DOHH2 (cell line): ENCODE measurements at regions not wholly inside any gene's neighbourhood (a gene's known extent, or its start where the extent isn't known, plus 50 kb on each side); places are given as distances from the start of the nearest gene placed in this dataset.

Experiments used
- H3F3A ChIP-seq: fragments of 200-600 bp; sonication (generic), shearing (Covaris generic); 2 replicates; pipeline ENCODE4 v1.6.0; 2016; ENCODE audit warnings: antibody characterized with exemption, mild to moderate bottlenecking; ENCODE audit not compliant: control insufficient read depth, insufficient read depth
- H3K27ac ChIP-seq: fragments of 200-600 bp; sonication (generic); 2 replicates; pipeline ENCODE4 v1.5.1; 2014; ENCODE audit warnings: low read depth, mild to moderate bottlenecking, low read length, moderate library complexity
- H3K27me3 ChIP-seq: fragments of 200-600 bp; sonication (generic); 2 replicates; pipeline ENCODE4 v1.6.1; 2014; ENCODE audit warnings: mild to moderate bottlenecking, low read length, mixed read lengths; ENCODE audit not compliant: control insufficient read depth
- H3K36me3 ChIP-seq: fragments of 200-600 bp; sonication (generic); 2 replicates; pipeline ENCODE4 v1.6.1; 2014; ENCODE audit warnings: mild to moderate bottlenecking, low read length, moderate library complexity, mixed read lengths; ENCODE audit not compliant: control insufficient read depth
- H3K4me1 ChIP-seq: fragments of 200-600 bp; sonication (generic); 2 replicates; pipeline ENCODE4 v1.6.1; 2014; ENCODE audit warnings: mild to moderate bottlenecking, low read length, mixed read lengths; ENCODE audit not compliant: control insufficient read depth
- H3K4me2 ChIP-seq: fragments of 200-600 bp; sonication (generic); 2 replicates; pipeline ENCODE4 v1.6.0; 2014; ENCODE audit warnings: mild to moderate bottlenecking, low read length, moderate library complexity
- H3K4me3 ChIP-seq: fragments of 200-600 bp; sonication (generic); 2 replicates; pipeline ENCODE4 v1.5.1; 2014; ENCODE audit warnings: mild to moderate bottlenecking, low read length, mixed read lengths
- H3K79me2 ChIP-seq: fragments of 200-600 bp; sonication (generic); 2 replicates; pipeline ENCODE4 v1.6.1; 2014; ENCODE audit warnings: mild to moderate bottlenecking, low read length, mixed read lengths; ENCODE audit not compliant: control insufficient read depth
- H3K9me2 ChIP-seq: fragments of 200-600 bp; sonication (generic); replicated peaks from 2 replicates; pipeline ENCODE4 v1.6.1; 2014; ENCODE audit warnings: mild to moderate bottlenecking, low read length, mixed read lengths; ENCODE audit not compliant: control insufficient read depth
- H3K9me3 ChIP-seq: fragments of 200-600 bp; sonication (generic); 2 replicates; pipeline ENCODE4 v1.6.1; 2014; ENCODE audit warnings: antibody characterized with exemption, low read length, mixed read lengths; ENCODE audit not compliant: control insufficient read depth, insufficient read depth
- H4K20me1 ChIP-seq: fragments of 200-600 bp; sonication (generic); 2 replicates; pipeline ENCODE4 v1.6.0; 2014; ENCODE audit warnings: low read depth, mild to moderate bottlenecking, antibody characterized with exemption, low read length, moderate library complexity; ENCODE audit not compliant: control insufficient read depth, insufficient read depth
- EZH2phosphoT487 ChIP-seq: fragments of 200-600 bp; sonication (generic); IDR thresholded peaks from 2 replicates; pipeline ENCODE4 v1.6.1; 2017; ENCODE audit warnings: borderline replicate concordance, mild to moderate bottlenecking, antibody characterized with exemption, low read length, moderate library complexity, mixed read lengths
- TF ChIP-seq, protein P1 (sequence below): fragments of 200-600 bp; sonication (generic); IDR thresholded peaks from one replicate; pipeline ENCODE4 v1.5.1; 2014; ENCODE audit warnings: antibody characterized with exemption, mild to moderate bottlenecking, low read depth, low read length; ENCODE audit not compliant: poor library complexity, severe bottlenecking

DNA sequence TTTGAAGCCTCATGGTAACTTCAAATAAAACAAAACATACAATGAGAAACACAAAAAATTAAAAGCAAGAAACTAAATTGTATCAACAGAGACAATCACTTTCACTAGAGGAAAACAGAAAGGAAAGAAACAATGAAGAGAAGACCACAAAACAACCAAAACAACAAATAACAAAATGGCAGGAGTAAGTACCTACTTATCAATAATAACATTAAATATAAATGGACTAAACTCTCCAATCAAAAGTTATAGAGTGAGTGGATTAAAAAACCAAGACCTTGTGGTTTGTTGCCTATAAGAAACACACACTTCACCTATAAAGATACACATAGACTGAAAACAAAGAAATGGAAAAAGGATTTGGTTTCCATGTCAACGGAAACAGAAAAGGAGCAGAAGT, 830.1 kb upstream of the TMEFF2 start:
- no peaks in the 10 kb centered on the region for H3K79me2 ChIP-seq
- H3K27ac ChIP-seq = no peak overlapping the region
- no peaks in the 10 kb centered on the region for H3K9me2 ChIP-seq
- TF ChIP-seq, protein P1, sequence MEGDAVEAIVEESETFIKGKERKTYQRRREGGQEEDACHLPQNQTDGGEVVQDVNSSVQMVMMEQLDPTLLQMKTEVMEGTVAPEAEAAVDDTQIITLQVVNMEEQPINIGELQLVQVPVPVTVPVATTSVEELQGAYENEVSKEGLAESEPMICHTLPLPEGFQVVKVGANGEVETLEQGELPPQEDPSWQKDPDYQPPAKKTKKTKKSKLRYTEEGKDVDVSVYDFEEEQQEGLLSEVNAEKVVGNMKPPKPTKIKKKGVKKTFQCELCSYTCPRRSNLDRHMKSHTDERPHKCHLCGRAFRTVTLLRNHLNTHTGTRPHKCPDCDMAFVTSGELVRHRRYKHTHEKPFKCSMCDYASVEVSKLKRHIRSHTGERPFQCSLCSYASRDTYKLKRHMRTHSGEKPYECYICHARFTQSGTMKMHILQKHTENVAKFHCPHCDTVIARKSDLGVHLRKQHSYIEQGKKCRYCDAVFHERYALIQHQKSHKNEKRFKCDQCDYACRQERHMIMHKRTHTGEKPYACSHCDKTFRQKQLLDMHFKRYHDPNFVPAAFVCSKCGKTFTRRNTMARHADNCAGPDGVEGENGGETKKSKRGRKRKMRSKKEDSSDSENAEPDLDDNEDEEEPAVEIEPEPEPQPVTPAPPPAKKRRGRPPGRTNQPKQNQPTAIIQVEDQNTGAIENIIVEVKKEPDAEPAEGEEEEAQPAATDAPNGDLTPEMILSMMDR = no peak
- TF ChIP-seq EZH2phosphoT487 = no peak
- H3K4me3 ChIP-seq = no peak overlapping the region
- H3K4me1 ChIP-seq = no peaks in the 10 kb centered on the region
- no peaks in the 10 kb centered on the region for H3K9me3 ChIP-seq
- no peaks in the 10 kb centered on the region for H3F3A ChIP-seq
- no peaks in the 10 kb centered on the region for H3K36me3 ChIP-seq
- no peaks in the 10 kb centered on the region for H4K20me1 ChIP-seq
- H3K27me3 ChIP-seq = no peaks in the 10 kb centered on the region
- no peak overlapping the region for H3K4me2 ChIP-seq

DNA sequence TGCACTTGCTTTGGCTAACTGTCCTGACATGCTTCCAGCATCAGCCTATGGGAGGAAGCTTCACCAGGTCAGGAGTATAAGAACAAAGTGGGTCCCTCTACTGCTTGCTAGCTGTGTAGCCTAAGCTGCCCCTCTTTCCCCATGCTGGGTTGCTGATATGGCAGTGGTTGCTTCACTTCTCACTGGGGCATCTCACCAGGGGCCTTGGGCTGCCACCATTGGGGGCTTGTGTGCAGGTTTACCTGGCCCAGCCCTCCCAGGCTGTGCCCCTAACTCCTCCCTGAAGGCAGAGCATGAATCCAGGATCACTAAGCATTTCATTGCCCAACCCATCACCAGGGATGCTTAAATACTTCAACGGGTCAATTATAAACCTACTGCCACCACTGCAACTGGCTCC, 817.1 kb upstream of the TMEFF2 start:
- H3F3A ChIP-seq = no peaks in the 10 kb centered on the region
- H3K79me2 ChIP-seq = no peaks in the 10 kb centered on the region
- no peaks in the 10 kb centered on the region for H3K4me1 ChIP-seq
- no peak overlapping the region for H3K27ac ChIP-seq
- H3K9me2 ChIP-seq = no peaks in the 10 kb centered on the region
- no peaks in the 10 kb centered on the region for H3K27me3 ChIP-seq
- no peaks in the 10 kb centered on the region for H3K36me3 ChIP-seq
- no peak overlapping the region for H3K4me2 ChIP-seq
- H3K4me3 ChIP-seq = no peak overlapping the region
- H3K9me3 ChIP-seq = no peaks in the 10 kb centered on the region; the same call in 1 of the 2 replicates
- TF ChIP-seq, protein P1 = no peak
- no peak for TF ChIP-seq EZH2phosphoT487
- no peaks in the 10 kb centered on the region for H4K20me1 ChIP-seq

DNA sequence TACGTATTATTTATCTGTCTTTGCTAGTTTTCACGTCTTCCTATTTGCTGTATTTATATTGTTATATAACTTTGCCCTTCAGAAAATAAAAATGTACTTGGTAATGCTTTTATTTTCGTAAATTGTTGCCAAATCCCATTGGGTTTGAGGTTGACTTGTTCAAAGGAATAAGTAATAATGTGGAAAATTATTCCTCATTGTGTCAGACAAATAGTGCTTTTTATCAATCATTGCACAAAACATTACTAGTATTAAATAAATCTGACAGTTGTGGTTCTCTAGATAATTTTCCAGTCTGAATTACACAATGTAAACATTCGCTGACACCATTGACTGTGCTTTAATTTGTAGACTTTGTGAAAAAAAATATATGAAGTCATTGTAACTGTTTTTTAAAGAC, 798.3 kb upstream of the TMEFF2 start:
- Histone ChIP-seq H3K4me2 (no peak overlapping the region), H3K27ac (no peak overlapping the region), H3K27me3 (no peaks in the 10 kb centered on the region)

More for the DNA sequence above, 798.3 kb upstream of the TMEFF2 start:
- Histone ChIP-seq H3K36me3 (no peaks in the 10 kb centered on the region), H3K79me2 (no peaks in the 10 kb centered on the region), H3K9me3 (no peaks in the 10 kb centered on the region), H3K4me1 (no peaks in the 10 kb centered on the region), H3K9me2 (no peaks in the 10 kb centered on the region), H3K4me3 (no peak overlapping the region), H3F3A (no peaks in the 10 kb centered on the region), H4K20me1 (no peaks in the 10 kb centered on the region)
- TF ChIP-seq EZH2phosphoT487 = no peak
- TF ChIP-seq, protein P1 = no peak
